Stimulated activated CD4-positive, alpha-beta T cell treated with anti-CD3 and anti-CD28 coated beads, Interleukin-4, amount 100 ng/mL, for 24 hours (primary cell): ENCODE measurements at regions not wholly inside any gene's neighbourhood (a gene's known extent, or its start where the extent isn't known, plus 50 kb on each side); places are given as distances from the start of the nearest gene placed in this dataset.

Source experiments
- DNase-seq: peaks from one replicate; pipeline ENCODE4 v3.0.0-alpha.2; 2020

- no peak for DNase-seq
Measured at GRCh38 chr4:163622379-163623035, 128.0 kb downstream of the TMA16 start.

- no peak for DNase-seq
Measured at GRCh38 chr4:163623787-163624186, 129.3 kb downstream of the TMA16 start.

GRCh38 chr4:163624727-163625126 is 130.2 kb downstream of the TMA16 start:
- DNase-seq: no peak

- no peak for DNase-seq
Measured at GRCh38 chr4:163631288-163631687, 136.8 kb downstream of the TMA16 start.

GRCh38 chr4:163638909-163639308 is 144.4 kb downstream of the TMA16 start:
- DNase-seq: no peak

- no peak for DNase-seq
Measured at GRCh38 chr4:163649557-163650091, 155.1 kb downstream of the TMA16 start.

GRCh38 chr4:163651761-163652160 is 157.3 kb downstream of the TMA16 start:
- no peak for DNase-seq

- no peak for DNase-seq
Measured at GRCh38 chr4:163654621-163655020, 160.1 kb downstream of the TMA16 start.

GRCh38 chr4:163660636-163661035 is 166.1 kb downstream of the TMA16 start:
- DNase-seq: no peak

GRCh38 chr4:163662768-163663167 is 168.3 kb downstream of the TMA16 start:
- no peak for DNase-seq

- no peak for DNase-seq
Measured at GRCh38 chr4:163663454-163664225, 169.2 kb downstream of the TMA16 start.

- DNase-seq: no peak
Measured at GRCh38 chr4:163665101-163665500, 170.6 kb downstream of the TMA16 start.

- no peak for DNase-seq
Measured at GRCh38 chr4:163665521-163666331, 171.2 kb downstream of the TMA16 start.

- no peak for DNase-seq
Measured at GRCh38 chr4:163666332-163666873, 171.9 kb downstream of the TMA16 start.

GRCh38 chr4:163672751-163673150 is 178.3 kb downstream of the TMA16 start:
- no peak for DNase-seq

- no peak for DNase-seq
Measured at GRCh38 chr4:163673848-163674697, 179.6 kb downstream of the TMA16 start.

- DNase-seq: no peak
Measured at GRCh38 chr4:163679189-163679588, 184.7 kb downstream of the TMA16 start.

- no peak for DNase-seq
Measured at GRCh38 chr4:163680386-163681098, 186.1 kb downstream of the TMA16 start.

GRCh38 chr4:163681208-163681821 is 186.8 kb downstream of the TMA16 start:
- DNase-seq: peak; percentile 44

- DNase-seq: no peak
Measured at GRCh38 chr4:163688856-163689255, 194.4 kb downstream of the TMA16 start.

- no peak for DNase-seq
Measured at GRCh38 chr4:163693211-163693610, 198.7 kb downstream of the TMA16 start.
